Adrenal gland (tissue), 9 donors: ENCODE measurements at regions not wholly inside any gene's neighbourhood (a gene's known extent, or its start where the extent isn't known, plus 50 kb on each side); places are given as distances from the start of the nearest gene placed in this dataset.

Experiments used
- DNase-seq, 7 donors: peaks; one replicate each; pipeline ENCODE4 v3.0.0-alpha.2; 2019 to 2020
- H3K27ac ChIP-seq, 5 donors: fragments of 200-600 bp; sonication (generic) in 4 of 5; 1 replicate in 3 of 5; 2 replicates in 2 of 5; pipeline versions ENCODE4 v1.5.1 to v1.8.0; 2016 to 2020; ENCODE audit warnings: mild to moderate bottlenecking in 1 of 5
- H3K27me3 ChIP-seq: fragments of 200-600 bp; 2 replicates; pipeline ENCODE4 v1.8.0; 2021
- H3K36me3 ChIP-seq, 2 donors: fragments of 200-600 bp; replicated peaks in 1 of 2; 1 replicate in 1 of 2; 2 replicates in 1 of 2; pipeline versions ENCODE4 v1.5.1 to v1.8.0; 2018 to 2022
- H3K4me1 ChIP-seq, 2 donors: fragments of 200-600 bp; replicated peaks in 1 of 2; 1 replicate in 1 of 2; 2 replicates in 1 of 2; pipeline versions ENCODE4 v1.5.1 to v1.8.0; 2018 to 2021
- H3K4me3 ChIP-seq, 4 donors: fragments of 200-600 bp; sonication (generic) in 3 of 4; one replicate each; pipeline ENCODE4 v1.5.1; 2016 to 2018
- H3K9me3 ChIP-seq, 3 donors: fragments of 200-600 bp; sonication (generic) in 1 of 3; replicated peaks in 1 of 3; 1 replicate in 2 of 3; 2 replicates in 1 of 3; pipeline versions ENCODE4 v1.5.1 to v1.8.0; 2016 to 2021
- CTCF ChIP-seq, 6 experiments: fragments of 450-650 bp in 4 of 6; fragments of 200-600 bp in 2 of 6; sonication (generic) in 1 of 6; IDR thresholded peaks; 1 replicate in 5 of 6; 2 replicates in 1 of 6; pipeline versions ENCODE4 v1.5.1 to v1.8.0; 2016 to 2021; ENCODE audit warnings: antibody characterized with exemption in 6 of 6, mild to moderate bottlenecking in 2 of 6, moderate library complexity in 1 of 6
- POLR2A ChIP-seq, 2 donors: fragments of 450-650 bp; IDR thresholded peaks; one replicate each; pipeline ENCODE4 v1.6.1; 2017; ENCODE audit warnings: antibody characterized with exemption in 2 of 2, mild to moderate bottlenecking in 2 of 2, moderate library complexity in 1 of 2
- WGBS, 4 donors: extraction: QIAGEN DNeasy Blood & Tissue Kit in 2 of 4; methylation state at CpG; one replicate each; pipeline versions ENCODE4 v1.1.5 to v1.1.7; 2013 to 2017; 5-methylcytosine and 5-hydroxymethylcytosine counted together
- intact Hi-C, 2 donors: fragments of 100-400 bp; cut with DNase I; formaldehyde crosslinking; loops; one replicate each; pipeline versions ENCODE4 v1.14.1 to v1.15.0; 2022 to 2023
- donor health status: healthy with polysubstance abuse.
- donor health status: Bipolar disorder and iron deficiency.
- donor health status: DM: yes; HTN: yes; CAD: no.
- donor health status: DM: no; HTN: no; CAD: no.
- donor health status: DM: no; HTN: no; CAD: no.

GRCh38 chr5:155239803-155240202 lies 226.2 kb downstream of the KIF4B start:
- DNase-seq = no peak
- Histone ChIP-seq H3K9me3 (no peaks in the 10 kb centered on the region), H3K36me3 (no peaks in the 10 kb centered on the region), H3K4me1 (no peaks in the 10 kb centered on the region), H3K27me3 (no peaks in the 10 kb centered on the region), H3K4me3 (no peak overlapping the region), H3K27ac (no peak overlapping the region)
- intact Hi-C loops = no loop called here
- TF ChIP-seq POLR2A (IDR thresholded peaks at IDR 0.05) = no peak
- no peak for TF ChIP-seq CTCF (IDR thresholded peaks at IDR 0.05)
- 70 to 80% (median 76%) methylated on average over 2 of the region's 2 CpGs for WGBS, 4 donors

- TF ChIP-seq POLR2A (IDR thresholded peaks at IDR 0.05) = no peak
- no peaks in the 10 kb centered on the region for H3K4me1 ChIP-seq
- no peak overlapping the region for H3K4me3 ChIP-seq
- no peaks in the 10 kb centered on the region for H3K27me3 ChIP-seq
- H3K36me3 ChIP-seq = no peaks in the 10 kb centered on the region
- intact Hi-C loops = no loop called here
- 54 to 63% (median 59%) methylated on average over 5 of the region's 5 CpGs for WGBS, 4 donors
- H3K27ac ChIP-seq = no peak overlapping the region
- DNase-seq = no peak
- no peaks in the 10 kb centered on the region for H3K9me3 ChIP-seq
Measured at GRCh38 chr5:155250596-155250995, 237.0 kb downstream of the KIF4B start.

- intact Hi-C loops = no loop called here
- H3K36me3 ChIP-seq = no peaks in the 10 kb centered on the region
- TF ChIP-seq CTCF (IDR thresholded peaks at IDR 0.05) (no peak), POLR2A (IDR thresholded peaks at IDR 0.05) (no peak)
Measured at GRCh38 chr5:155252025-155252424, 238.5 kb downstream of the KIF4B start.

GRCh38 chr5:155252717-155253116 lies 239.2 kb downstream of the KIF4B start:
- H3K9me3 ChIP-seq = no peaks in the 10 kb centered on the region
- H3K27me3 ChIP-seq = no peaks in the 10 kb centered on the region
- 72 to 85% (median 80%) methylated on average over 3 of the region's 3 CpGs for WGBS, 4 donors
- TF ChIP-seq POLR2A (IDR thresholded peaks at IDR 0.05) (no peak), CTCF (IDR thresholded peaks at IDR 0.05) (no peak)
- no peaks in the 10 kb centered on the region for H3K36me3 ChIP-seq
- H3K4me3 ChIP-seq = no peak overlapping the region
- DNase-seq = no peak
- intact Hi-C loops = no loop called here
- H3K4me1 ChIP-seq = no peaks in the 10 kb centered on the region
- no peak overlapping the region for H3K27ac ChIP-seq

More at GRCh38 chr5:155252025-155252424, 238.5 kb downstream of the KIF4B start:
- Histone ChIP-seq H3K4me3 (no peak overlapping the region), H3K27me3 (no peaks in the 10 kb centered on the region), H3K9me3 (no peaks in the 10 kb centered on the region), H3K27ac (no peak overlapping the region), H3K4me1 (no peaks in the 10 kb centered on the region)
- no peak for DNase-seq

- WGBS, 4 donors = 41 to 47% (median 44%) methylated on average over 2 of the region's 2 CpGs
Measured at GRCh38 chr5:155254399-155254798, 240.8 kb downstream of the KIF4B start.

More at GRCh38 chr5:155254399-155254798, 240.8 kb downstream of the KIF4B start:
- H3K36me3 ChIP-seq = no peaks in the 10 kb centered on the region
- no peaks in the 10 kb centered on the region for H3K9me3 ChIP-seq
- H3K27me3 ChIP-seq = no peaks in the 10 kb centered on the region
- H3K4me1 ChIP-seq = no peaks in the 10 kb centered on the region
- intact Hi-C loops = no loop called here
- TF ChIP-seq POLR2A (IDR thresholded peaks at IDR 0.05) (no peak), CTCF (IDR thresholded peaks at IDR 0.05) (no peak)
- DNase-seq = no peak
- no peak overlapping the region for H3K27ac ChIP-seq
- H3K4me3 ChIP-seq = no peak overlapping the region
